ENCODE measurements at regions not wholly inside any gene's neighbourhood (a gene's known extent, or its start where the extent isn't known, plus 50 kb on each side); places are given as distances from the start of the nearest gene placed in this dataset.

- TF ChIP-seq CTCF (IDR thresholded peaks at IDR 0.05): no peak
- no peak for TF ChIP-seq POLR2A (IDR thresholded peaks at IDR 0.05)
These were observed 1058.6 kb downstream of the TRHDE start for GRCh38 chr12:73330584-73331351.
